Stimulated activated naive CD8-positive, alpha-beta T cell treated with anti-CD3 and anti-CD28 coated beads, Interleukin-15, Interleukin-2, amounts not matched to agents 100 ng/mL and 50 ng/mL, for 24 hours (primary cell): ENCODE measurements at regions not wholly inside any gene's neighbourhood (a gene's known extent, or its start where the extent isn't known, plus 50 kb on each side); places are given as distances from the start of the nearest gene placed in this dataset.
"Not testable (repeated sequence)": the region's sequence is repeated elsewhere in the genome, so short reads cannot be mapped to it uniquely, and the experiment has no call there.

ENCODE experiments used
- H3K27ac Mint-ChIP-seq: one replicate; pipeline ENCODE4 v1.8.0; 2021; ENCODE audit warnings: mild to moderate bottlenecking, mixed read lengths
- H3K27me3 Mint-ChIP-seq: one replicate; pipeline ENCODE4 v1.8.0; 2021; ENCODE audit warnings: mixed read lengths
- H3K36me3 Mint-ChIP-seq: one replicate; pipeline ENCODE4 v1.8.0; 2021; ENCODE audit warnings: low read depth, mixed read lengths
- H3K4me1 Mint-ChIP-seq: one replicate; pipeline ENCODE4 v1.8.0; 2021; ENCODE audit warnings: low read depth, mixed read lengths
- H3K4me3 Mint-ChIP-seq: one replicate; pipeline ENCODE4 v1.8.0; 2021; ENCODE audit warnings: mild to moderate bottlenecking, mixed read lengths
- H3K9me3 Mint-ChIP-seq: one replicate; pipeline ENCODE4 v1.8.0; 2021; ENCODE audit warnings: mixed read lengths

DNA sequence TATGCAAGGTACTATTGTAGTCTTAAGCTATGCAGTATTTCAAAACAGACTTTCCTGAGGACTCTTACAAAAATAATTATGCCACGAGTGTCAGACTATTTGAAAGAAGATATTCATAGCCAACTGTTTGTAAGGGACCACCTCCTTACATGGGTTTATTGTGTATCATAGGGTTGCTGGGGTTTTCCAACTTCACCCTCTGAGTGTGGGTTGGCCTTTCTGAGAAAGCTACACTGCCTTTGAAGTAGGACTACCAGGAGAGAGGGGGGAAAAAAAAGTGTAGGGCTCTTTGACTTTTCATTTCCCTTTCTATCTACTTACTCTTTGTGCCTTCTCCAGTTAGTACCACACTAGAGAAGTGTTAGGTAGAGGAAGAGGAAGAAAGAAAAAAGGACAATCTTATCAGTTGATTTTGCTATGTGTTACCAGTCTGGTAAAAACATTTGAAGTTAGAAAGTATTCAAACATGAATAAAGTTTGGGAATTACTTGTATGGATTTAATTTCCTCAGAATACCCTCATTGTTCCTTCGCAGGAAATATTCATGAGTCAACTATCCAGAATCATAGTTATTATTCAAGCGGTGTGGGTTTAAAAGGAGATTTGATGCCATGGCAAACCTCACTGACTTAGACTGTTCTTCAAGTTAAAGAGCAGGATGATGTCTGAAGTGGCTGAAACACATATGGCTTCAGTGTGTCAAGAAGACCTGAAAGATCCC, 329.3 kb upstream of the THBS1 start:
- Mint-ChIP-seq H3K4me1 (peaks cover 23% of the 10 kb centered on the region), H3K9me3 (no peaks in the 10 kb centered on the region), H3K4me3 (no peak overlapping the region), H3K36me3 (no peaks in the 10 kb centered on the region), H3K27ac (peak overlapping the region; percentile 31), H3K27me3 (peaks cover 16% of the 10 kb centered on the region)

- H3K4me1 Mint-ChIP-seq = peaks cover 23% of the 10 kb centered on the region
- peak overlapping the region; percentile 7 for H3K27ac Mint-ChIP-seq
- H3K27me3 Mint-ChIP-seq = peaks cover 18% of the 10 kb centered on the region
- H3K36me3 Mint-ChIP-seq = no peaks in the 10 kb centered on the region
- H3K4me3 Mint-ChIP-seq = no peak overlapping the region
- H3K9me3 Mint-ChIP-seq = no peaks in the 10 kb centered on the region
Observed at GRCh38 chr15:39252134-39252470, 328.8 kb upstream of the THBS1 start.

DNA sequence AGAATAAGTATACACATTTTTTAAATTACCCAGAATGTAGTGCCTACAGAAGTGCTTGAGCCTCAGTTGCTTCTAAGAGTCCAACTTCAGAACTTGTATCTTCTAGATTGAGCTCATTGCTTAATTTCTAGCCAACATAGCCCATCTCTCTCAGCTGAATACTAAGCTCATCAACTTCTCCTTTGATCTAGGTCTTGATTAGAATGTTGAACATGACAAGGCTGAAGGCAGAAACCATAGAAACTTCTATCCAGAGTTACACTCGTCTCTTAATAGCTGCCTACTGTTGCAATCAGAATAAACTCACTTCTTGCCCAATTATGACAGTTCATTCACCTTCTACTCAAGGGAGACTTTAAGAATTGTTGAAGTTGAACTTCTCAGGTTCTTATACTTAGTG, 327.3 kb upstream of the THBS1 start:
- H3K27me3 Mint-ChIP-seq = peaks cover 18% of the 10 kb centered on the region
- no peaks in the 10 kb centered on the region for H3K9me3 Mint-ChIP-seq
- H3K36me3 Mint-ChIP-seq = no peaks in the 10 kb centered on the region
- no peak overlapping the region for H3K27ac Mint-ChIP-seq
- no peak overlapping the region for H3K4me3 Mint-ChIP-seq
- H3K4me1 Mint-ChIP-seq = peaks cover 23% of the 10 kb centered on the region

DNA sequence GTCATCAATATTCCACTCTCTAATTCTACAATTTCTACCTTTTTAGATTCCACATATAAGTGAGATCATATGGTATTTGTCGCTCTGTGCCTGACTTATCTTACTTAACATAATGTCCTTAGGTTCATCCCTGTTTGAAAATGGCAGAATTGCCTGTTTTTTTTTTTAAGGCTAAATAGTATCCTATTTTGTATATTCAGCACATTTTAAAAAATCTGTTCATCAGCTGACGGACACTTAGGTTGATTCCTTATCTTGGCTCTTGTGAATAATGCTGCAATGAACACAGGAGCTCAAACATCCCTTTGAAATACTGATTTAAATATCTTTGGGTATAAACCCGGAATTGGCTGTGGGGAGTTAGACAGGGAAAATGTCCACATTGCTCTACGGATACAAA, 326.7 kb upstream of the THBS1 start:
- Mint-ChIP-seq H3K9me3 (no peaks in the 10 kb centered on the region), H3K4me1 (peaks cover 23% of the 10 kb centered on the region), H3K36me3 (no peaks in the 10 kb centered on the region), H3K27ac (no peak overlapping the region), H3K27me3 (peaks cover 18% of the 10 kb centered on the region), H3K4me3 (no peak overlapping the region)

- Mint-ChIP-seq H3K4me3 (no peak overlapping the region), H3K36me3 (no peaks in the 10 kb centered on the region), H3K9me3 (no peaks in the 10 kb centered on the region), H3K27me3 (peaks cover 23% of the 10 kb centered on the region), H3K4me1 (peaks cover 18% of the 10 kb centered on the region), H3K27ac (no peak overlapping the region)
Observed at GRCh38 chr15:39255760-39256159, 325.1 kb upstream of the THBS1 start.

DNA sequence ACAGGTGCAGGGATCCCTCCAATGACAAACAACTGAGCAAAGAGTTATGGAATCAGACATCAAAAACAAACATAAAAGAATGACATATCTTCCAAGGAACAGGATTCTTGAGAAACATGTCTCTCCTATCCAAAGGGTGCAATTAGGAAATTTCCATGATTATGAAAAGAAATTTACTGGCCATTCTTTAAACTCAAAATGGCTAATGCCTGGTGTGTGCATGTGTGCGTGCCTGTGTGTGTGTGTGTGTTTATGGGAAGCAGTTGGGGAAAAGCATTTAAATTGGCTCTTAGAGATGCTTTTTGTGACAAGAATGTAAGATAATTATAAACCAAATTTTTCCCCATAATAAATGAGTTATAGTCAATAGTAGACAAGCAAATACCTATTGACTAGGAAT, 320.5 kb upstream of the THBS1 start:
- H3K27ac Mint-ChIP-seq = no peak overlapping the region
- no peak overlapping the region for H3K4me3 Mint-ChIP-seq
- H3K9me3 Mint-ChIP-seq = no peaks in the 10 kb centered on the region
- H3K4me1 Mint-ChIP-seq = peaks cover 18% of the 10 kb centered on the region
- H3K36me3 Mint-ChIP-seq = no peaks in the 10 kb centered on the region
- H3K27me3 Mint-ChIP-seq = peaks cover 36% of the 10 kb centered on the region

GRCh38 chr15:39260791-39261190, 320.1 kb upstream of the THBS1 start:
- Mint-ChIP-seq H3K36me3 (no peaks in the 10 kb centered on the region), H3K27ac (no peak overlapping the region), H3K27me3 (peaks cover 32% of the 10 kb centered on the region), H3K4me3 (no peak overlapping the region), H3K4me1 (peaks cover 18% of the 10 kb centered on the region), H3K9me3 (no peaks in the 10 kb centered on the region)

DNA sequence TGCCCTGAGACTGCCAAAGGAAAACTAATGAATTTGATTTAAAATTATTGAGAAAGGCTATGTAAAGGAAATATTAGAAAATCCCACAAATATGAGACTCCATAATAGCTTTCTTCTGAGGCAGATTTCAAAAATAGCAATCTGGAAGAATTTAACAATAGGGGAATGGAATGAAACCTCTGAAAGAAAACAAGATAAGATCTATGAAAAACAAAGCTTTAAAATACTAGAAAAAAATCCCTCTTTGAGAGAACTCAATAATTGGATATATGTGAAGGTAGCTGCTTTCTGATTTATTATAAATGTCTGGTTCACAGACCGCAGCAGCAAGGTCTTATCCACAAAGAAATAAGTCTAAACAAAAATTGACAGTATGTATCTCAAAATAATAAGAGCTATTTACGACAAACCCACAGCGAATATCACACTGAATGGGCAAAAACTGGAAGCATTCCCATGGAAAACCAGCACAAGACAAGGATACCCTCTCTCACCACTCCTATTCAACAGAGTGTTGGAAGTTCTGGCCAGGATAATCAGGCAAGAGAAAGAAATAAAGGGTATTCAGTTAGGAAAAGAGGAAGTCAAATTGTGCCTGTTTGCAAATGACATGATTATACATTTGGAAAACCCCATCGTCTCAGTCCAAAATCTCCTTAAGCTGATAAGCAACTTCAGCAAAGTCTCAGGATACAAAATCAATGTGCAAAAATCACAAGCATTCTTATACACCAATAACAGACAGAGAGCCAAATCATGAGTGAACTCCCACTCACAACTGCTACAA, 319.3 kb upstream of the THBS1 start:
- H3K27ac Mint-ChIP-seq, H3K36me3 Mint-ChIP-seq, H3K4me3 Mint-ChIP-seq, H3K9me3 Mint-ChIP-seq: not testable (repeated sequence)
- peaks cover 27% of the 10 kb centered on the region for H3K27me3 Mint-ChIP-seq
- H3K4me1 Mint-ChIP-seq = peaks cover 18% of the 10 kb centered on the region

DNA sequence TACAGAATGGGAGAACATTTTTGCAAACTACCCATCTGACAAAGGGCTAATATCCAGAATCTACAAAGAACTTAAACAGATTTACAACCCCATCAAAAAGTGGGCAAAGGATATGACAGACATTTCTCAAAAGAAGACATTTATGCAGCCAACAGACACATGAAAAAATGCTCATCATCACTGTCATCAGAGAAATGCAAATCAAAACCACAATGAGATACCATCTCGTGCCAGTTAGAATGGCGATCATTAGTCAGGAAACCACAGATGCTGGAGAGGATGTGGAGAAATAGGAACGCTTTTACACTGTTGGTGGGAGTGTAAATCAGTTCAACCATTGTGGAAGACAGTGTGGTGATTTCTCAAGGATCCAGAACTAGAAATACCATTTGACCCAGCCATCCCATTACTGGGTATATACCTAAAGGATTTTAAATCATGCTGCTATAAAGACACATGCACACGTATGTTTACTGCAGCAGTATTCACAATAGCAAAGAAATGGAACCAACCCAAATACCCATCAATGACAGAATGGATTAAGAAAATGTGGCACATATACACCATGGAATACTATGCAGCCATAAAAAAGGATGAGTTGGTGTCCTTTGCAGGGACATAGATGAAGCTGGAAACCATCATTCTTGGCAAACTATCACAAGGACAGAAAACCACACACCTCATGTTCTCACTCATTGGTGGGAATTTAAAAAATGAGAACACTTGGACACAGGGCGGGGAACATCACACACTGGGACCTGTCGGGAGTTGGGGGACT, 317.7 kb upstream of the THBS1 start:
- not testable (repeated sequence) for H3K9me3 Mint-ChIP-seq, H3K36me3 Mint-ChIP-seq
- peaks cover 18% of the 10 kb centered on the region for H3K4me1 Mint-ChIP-seq
- peaks cover 25% of the 10 kb centered on the region for H3K27me3 Mint-ChIP-seq
- peak overlapping the region; percentile 23 for H3K4me3 Mint-ChIP-seq
- peak overlapping the region; percentile 54 for H3K27ac Mint-ChIP-seq

- Mint-ChIP-seq H3K27ac (no peak overlapping the region), H3K36me3 (no peaks in the 10 kb centered on the region), H3K27me3 (peaks cover 26% of the 10 kb centered on the region), H3K4me3 (no peak overlapping the region), H3K4me1 (peaks cover 18% of the 10 kb centered on the region), H3K9me3 (no peaks in the 10 kb centered on the region)
Observed at GRCh38 chr15:39265261-39265660, 315.6 kb upstream of the THBS1 start.

DNA sequence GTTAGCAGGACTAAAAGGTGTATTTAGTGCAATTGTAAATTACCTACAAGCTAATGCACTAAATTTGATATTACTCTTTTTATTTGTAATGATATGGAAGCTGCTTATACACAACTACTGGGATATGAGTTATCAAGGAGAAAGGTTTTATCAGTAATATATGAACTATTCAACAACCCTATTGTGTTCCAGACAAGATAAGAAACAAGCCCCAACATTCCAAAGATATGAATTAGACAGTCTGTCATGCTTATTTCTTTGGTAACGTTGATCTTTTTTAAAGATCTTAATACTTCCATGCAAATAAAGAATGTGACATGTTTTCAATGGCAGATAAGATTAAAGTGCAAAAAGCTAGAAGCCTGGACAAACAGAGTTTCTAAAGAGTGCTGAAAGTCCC, 314.0 kb upstream of the THBS1 start:
- Mint-ChIP-seq H3K27ac (no peak overlapping the region), H3K4me3 (no peak overlapping the region), H3K36me3 (no peaks in the 10 kb centered on the region), H3K4me1 (peaks cover 15% of the 10 kb centered on the region), H3K9me3 (no peaks in the 10 kb centered on the region), H3K27me3 (peaks cover 21% of the 10 kb centered on the region)

GRCh38 chr15:39267685-39268084, 313.2 kb upstream of the THBS1 start:
- peaks cover 7% of the 10 kb centered on the region for H3K4me1 Mint-ChIP-seq
- no peak overlapping the region for H3K4me3 Mint-ChIP-seq
- H3K27ac Mint-ChIP-seq = no peak overlapping the region
- no peaks in the 10 kb centered on the region for H3K9me3 Mint-ChIP-seq
- H3K27me3 Mint-ChIP-seq = peaks cover 24% of the 10 kb centered on the region
- H3K36me3 Mint-ChIP-seq = no peaks in the 10 kb centered on the region

DNA sequence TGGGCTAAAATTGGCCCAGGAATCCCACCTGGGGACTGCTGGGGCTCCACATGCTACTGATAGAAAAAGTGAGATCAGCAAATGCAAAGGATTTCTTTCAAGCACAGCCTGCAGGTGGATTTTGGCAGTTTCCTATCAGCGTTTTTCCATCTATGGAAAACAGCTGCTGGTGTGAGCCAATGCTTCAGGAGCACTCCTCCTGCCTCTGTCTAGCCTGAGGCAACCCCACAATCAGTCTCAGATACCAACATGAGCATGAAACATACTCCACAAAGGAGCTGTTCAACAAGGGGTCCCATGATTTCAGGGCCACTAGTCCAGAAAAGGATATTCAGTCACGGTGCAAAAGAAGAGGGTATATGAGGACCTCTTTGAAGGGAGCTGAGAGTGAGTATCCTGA, 311.5 kb upstream of the THBS1 start:
- Mint-ChIP-seq H3K27ac (no peak overlapping the region), H3K4me3 (no peak overlapping the region), H3K4me1 (no peaks in the 10 kb centered on the region), H3K27me3 (peaks cover 16% of the 10 kb centered on the region), H3K9me3 (no peaks in the 10 kb centered on the region), H3K36me3 (no peaks in the 10 kb centered on the region)

DNA sequence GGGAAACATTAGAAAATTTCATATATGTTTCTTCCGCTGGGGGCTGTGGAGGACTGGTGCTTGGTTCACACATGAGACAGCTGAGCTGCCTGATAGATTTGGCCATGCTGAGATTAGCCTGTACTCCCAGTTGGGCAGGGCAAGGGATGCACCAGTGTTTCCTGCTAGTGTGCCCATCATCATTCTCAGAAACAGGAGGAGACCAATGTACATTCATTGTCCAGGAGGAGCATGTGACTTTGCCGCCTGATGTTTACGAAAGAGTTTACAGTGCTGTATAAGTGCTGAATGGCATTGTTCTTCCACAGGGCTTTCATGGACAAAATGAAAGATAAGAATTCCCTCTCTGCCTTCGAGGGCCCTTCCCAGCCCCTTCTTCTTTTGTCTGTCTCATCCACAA, 311.1 kb upstream of the THBS1 start:
- Mint-ChIP-seq H3K27me3 (peaks cover 14% of the 10 kb centered on the region), H3K27ac (no peak overlapping the region), H3K9me3 (no peaks in the 10 kb centered on the region), H3K36me3 (no peaks in the 10 kb centered on the region), H3K4me1 (no peaks in the 10 kb centered on the region), H3K4me3 (no peak overlapping the region)

GRCh38 chr15:39270221-39270855, 310.5 kb upstream of the THBS1 start:
- Mint-ChIP-seq H3K4me3 (no peak overlapping the region), H3K9me3 (no peaks in the 10 kb centered on the region)

More at GRCh38 chr15:39270221-39270855, 310.5 kb upstream of the THBS1 start:
- H3K27me3 Mint-ChIP-seq = peaks cover 14% of the 10 kb centered on the region
- no peaks in the 10 kb centered on the region for H3K4me1 Mint-ChIP-seq
- H3K36me3 Mint-ChIP-seq = no peaks in the 10 kb centered on the region
- no peak overlapping the region for H3K27ac Mint-ChIP-seq
